ENCODE measurements at regions not wholly inside any gene's neighbourhood (a gene's known extent, or its start where the extent isn't known, plus 50 kb on each side); places are given as distances from the start of the nearest gene placed in this dataset.

DNA sequence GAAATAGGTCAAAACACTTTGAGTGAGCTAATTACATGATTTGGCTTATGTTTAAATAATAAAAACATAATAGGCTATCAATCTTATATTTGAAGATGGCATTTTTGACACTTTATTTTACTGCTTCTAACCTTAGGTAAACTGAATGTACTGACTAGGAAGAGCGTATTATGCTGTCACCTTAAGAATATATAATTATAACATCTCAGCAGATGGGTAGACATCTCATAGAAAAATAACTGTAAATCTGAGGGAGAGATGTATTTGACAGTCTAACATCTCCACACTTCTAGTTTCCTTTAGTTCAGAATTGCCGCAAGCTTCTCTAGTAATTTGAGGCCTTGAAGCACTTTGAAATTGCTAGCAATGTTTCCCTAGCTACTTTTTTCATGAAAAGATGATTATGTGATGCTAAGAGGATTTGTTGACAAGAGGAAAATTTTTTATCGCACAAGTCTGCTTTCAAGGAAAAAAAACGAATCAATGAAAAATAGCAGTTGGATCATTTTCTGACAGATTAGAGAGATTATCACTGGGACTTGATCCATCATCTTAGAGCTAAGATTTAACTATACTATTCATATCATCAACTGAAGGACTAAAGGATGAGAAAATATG, 238.2 kb upstream of the NAALADL2 start:
- TF ChIP-seq, protein P1, sequence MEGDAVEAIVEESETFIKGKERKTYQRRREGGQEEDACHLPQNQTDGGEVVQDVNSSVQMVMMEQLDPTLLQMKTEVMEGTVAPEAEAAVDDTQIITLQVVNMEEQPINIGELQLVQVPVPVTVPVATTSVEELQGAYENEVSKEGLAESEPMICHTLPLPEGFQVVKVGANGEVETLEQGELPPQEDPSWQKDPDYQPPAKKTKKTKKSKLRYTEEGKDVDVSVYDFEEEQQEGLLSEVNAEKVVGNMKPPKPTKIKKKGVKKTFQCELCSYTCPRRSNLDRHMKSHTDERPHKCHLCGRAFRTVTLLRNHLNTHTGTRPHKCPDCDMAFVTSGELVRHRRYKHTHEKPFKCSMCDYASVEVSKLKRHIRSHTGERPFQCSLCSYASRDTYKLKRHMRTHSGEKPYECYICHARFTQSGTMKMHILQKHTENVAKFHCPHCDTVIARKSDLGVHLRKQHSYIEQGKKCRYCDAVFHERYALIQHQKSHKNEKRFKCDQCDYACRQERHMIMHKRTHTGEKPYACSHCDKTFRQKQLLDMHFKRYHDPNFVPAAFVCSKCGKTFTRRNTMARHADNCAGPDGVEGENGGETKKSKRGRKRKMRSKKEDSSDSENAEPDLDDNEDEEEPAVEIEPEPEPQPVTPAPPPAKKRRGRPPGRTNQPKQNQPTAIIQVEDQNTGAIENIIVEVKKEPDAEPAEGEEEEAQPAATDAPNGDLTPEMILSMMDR (IDR thresholded peaks at IDR 0.05) = no peak
- TF ChIP-seq POLR2A (IDR thresholded peaks at IDR 0.05) = no peak

Measured in right lobe of liver (tissue), 4 donors.